CD14-positive monocyte (primary cell): ENCODE measurements at regions not wholly inside any gene's neighbourhood (a gene's known extent, or its start where the extent isn't known, plus 50 kb on each side); places are given as distances from the start of the nearest gene placed in this dataset.

ENCODE experiments used
- DNase-seq, 3 donors: peaks; one replicate each; pipeline ENCODE4 v3.0.0-alpha.2; 2011 to 2022
- H2AFZ ChIP-seq: 2 replicates; pipeline ENCODE4 v1.6.0; 2012; ENCODE audit warnings: mild to moderate bottlenecking, low read depth, low read length, inconsistent platforms; ENCODE audit not compliant: insufficient read depth, poor library complexity, severe bottlenecking
- H3K27ac ChIP-seq, 2 donors: 1 replicate in 1 of 2; 2 replicates in 1 of 2; pipeline ENCODE4 v1.5.1; 2012 to 2013; ENCODE audit warnings: low read length in 2 of 2, control low read depth in 1 of 2, inconsistent platforms in 1 of 2, low read depth in 1 of 2, mild to moderate bottlenecking in 1 of 2
- H3K27me3 ChIP-seq, 2 donors: one replicate each; pipeline versions ENCODE4 v1.6.0 to v1.6.1; 2011 to 2013; ENCODE audit warnings: low read length in 2 of 2; ENCODE audit not compliant: control insufficient read depth in 2 of 2, insufficient read depth in 2 of 2
- H3K36me3 ChIP-seq, 2 donors: replicated peaks in 1 of 2; 1 replicate in 1 of 2; 2 replicates in 1 of 2; pipeline versions ENCODE4 v1.5.1 to v1.6.1; 2012 to 2013; ENCODE audit warnings: low read length in 2 of 2, control low read depth in 1 of 2, inconsistent platforms in 1 of 2, mild to moderate bottlenecking in 1 of 2; ENCODE audit not compliant: insufficient read depth in 2 of 2, control insufficient read depth in 1 of 2
- H3K4me1 ChIP-seq, 2 donors: 1 replicate in 1 of 2; 2 replicates in 1 of 2; pipeline versions ENCODE4 v1.5.1 to v1.6.1; 2012 to 2013; ENCODE audit warnings: low read length in 2 of 2, control low read depth in 1 of 2, inconsistent platforms in 1 of 2, mild to moderate bottlenecking in 1 of 2, moderate library complexity in 1 of 2; ENCODE audit not compliant: insufficient read depth in 2 of 2, control insufficient read depth in 1 of 2
- H3K4me2 ChIP-seq: replicated peaks from 2 replicates; pipeline ENCODE3; 2012; ENCODE audit warnings: low read length, moderate library complexity, mild to moderate bottlenecking; ENCODE audit not compliant: poor library complexity, severe bottlenecking; ENCODE audit errors: extremely low read depth
- H3K4me3 ChIP-seq, 3 experiments: fragments of 200-600 bp in 1 of 3; sonication (generic) in 1 of 3; replicated peaks in 1 of 3; 1 replicate in 2 of 3; 2 replicates in 1 of 3; pipeline ENCODE4 v1.5.1; 2011 to 2013; ENCODE audit warnings: low read length in 3 of 3, mild to moderate bottlenecking in 3 of 3, control low read depth in 2 of 3, low read depth in 2 of 3, inconsistent platforms in 1 of 3, moderate library complexity in 1 of 3
- H3K79me2 ChIP-seq: 2 replicates; pipeline ENCODE4 v1.6.0; 2012; ENCODE audit warnings: mild to moderate bottlenecking, control low read depth, inconsistent platforms, low read length, moderate library complexity; ENCODE audit not compliant: insufficient read depth
- H3K9ac ChIP-seq: 2 replicates; pipeline ENCODE4 v1.6.0; 2017; ENCODE audit warnings: low read length, mild to moderate bottlenecking; ENCODE audit not compliant: insufficient read depth, poor library complexity, severe bottlenecking
- H3K9me3 ChIP-seq, 2 donors: replicated peaks in 1 of 2; 1 replicate in 1 of 2; 2 replicates in 1 of 2; pipeline versions ENCODE4 v1.5.1 to v1.6.1; 2012 to 2013; ENCODE audit warnings: low read length in 2 of 2, control low read depth in 1 of 2; ENCODE audit not compliant: control insufficient read depth in 1 of 2, insufficient read depth in 1 of 2
- H4K20me1 ChIP-seq: 2 replicates; pipeline ENCODE4 v1.6.0; 2012; ENCODE audit warnings: mild to moderate bottlenecking, low read length, control low read depth, moderate library complexity; ENCODE audit not compliant: insufficient read depth
- H3K27ac Mint-ChIP-seq, 7 donors: one replicate each; pipeline ENCODE4 v1.8.0; 2020; ENCODE audit warnings: mild to moderate bottlenecking in 7 of 7, mixed read lengths in 7 of 7, moderate library complexity in 6 of 7, inconsistent platforms in 2 of 7
- H3K27me3 Mint-ChIP-seq, 3 donors: one replicate each; pipeline ENCODE4 v1.8.0; 2021 to 2022; ENCODE audit warnings: low read depth in 3 of 3, mild to moderate bottlenecking in 3 of 3, mixed read lengths in 3 of 3, moderate library complexity in 3 of 3, inconsistent platforms in 1 of 3
- H3K36me3 Mint-ChIP-seq, 2 donors: one replicate each; pipeline ENCODE4 v1.8.0; 2020; ENCODE audit warnings: mixed read lengths in 2 of 2, inconsistent platforms in 1 of 2, mild to moderate bottlenecking in 1 of 2
- H3K4me1 Mint-ChIP-seq: one replicate; pipeline ENCODE4 v1.8.0; 2020; ENCODE audit warnings: mild to moderate bottlenecking, mixed read lengths
- H3K4me3 Mint-ChIP-seq, 2 donors: one replicate each; pipeline ENCODE4 v1.8.0; 2020; ENCODE audit warnings: mild to moderate bottlenecking in 2 of 2, mixed read lengths in 2 of 2, moderate library complexity in 1 of 2
- H3K9me3 Mint-ChIP-seq, 7 donors: one replicate each; pipeline ENCODE4 v1.8.0; 2020 to 2022; ENCODE audit warnings: mixed read lengths in 7 of 7, mild to moderate bottlenecking in 6 of 7, moderate library complexity in 6 of 7, inconsistent platforms in 2 of 7
- CTCF ChIP-seq: fragments of 200-600 bp; IDR thresholded peaks from one replicate; pipeline ENCODE4 v1.8.0; 2022; ENCODE audit warnings: antibody characterized with exemption, mild to moderate bottlenecking
- WGBS: methylation state at CpG from one replicate; pipeline ENCODE4 v1.1.5; 2013; ENCODE audit warnings: missing lambda C conversion rate; ENCODE audit not compliant: insufficient coverage; 5-methylcytosine and 5-hydroxymethylcytosine counted together
- intact Hi-C, 2 donors: fragments of 100-400 bp; cut with micrococcal nuclease; formaldehyde crosslinking; loops; one replicate each; pipeline versions ENCODE4 v1.15.0 to v1.15.1; 2023

- Histone ChIP-seq H3K9me3 (no peaks in the 10 kb centered on the region), H3K4me3 (no peak overlapping the region), H3K9ac (no peak overlapping the region), H3K79me2 (no peaks in the 10 kb centered on the region), H3K36me3 (no peaks in the 10 kb centered on the region), H4K20me1 (no peaks in the 10 kb centered on the region), H3K27me3 (no peaks in the 10 kb centered on the region), H2AFZ (no peak overlapping the region), H3K27ac (no peak overlapping the region), H3K4me2 (no peak overlapping the region), H3K4me1 (no peaks in the 10 kb centered on the region)
- WGBS, result no CpG with 5 or more reads among the region's 2 CpGs
- no peak overlapping the region for H3K4me3 Mint-ChIP-seq
- DNase-seq, result no peak
- no peaks in the 10 kb centered on the region for H3K36me3 Mint-ChIP-seq
- peaks cover 0 to 9% (median 4%) of the 10 kb centered on the region in 7 donors for H3K9me3 Mint-ChIP-seq
- intact Hi-C loops, result no loop called here
- no peak overlapping the region for H3K27ac Mint-ChIP-seq
- no peaks in the 10 kb centered on the region for H3K4me1 Mint-ChIP-seq
- no peak for TF ChIP-seq CTCF
- H3K27me3 Mint-ChIP-seq, result peaks cover 0 to 8% (median 2%) of the 10 kb centered on the region in 3 donors
Observed at GRCh38 chr1:222375701-222376100, 172.2 kb downstream of the HHIPL2 start.

GRCh38 chr1:222373831-222374602 lies 173.9 kb downstream of the HHIPL2 start:
- no peaks in the 10 kb centered on the region for H3K79me2 ChIP-seq
- H3K27me3 ChIP-seq, result no peaks in the 10 kb centered on the region
- H3K4me1 ChIP-seq, result no peaks in the 10 kb centered on the region
- Mint-ChIP-seq H3K9me3 (peaks cover 1 to 9% (median 3%) of the 10 kb centered on the region in 7 donors), H3K27me3 (peaks cover 0 to 8% (median 2%) of the 10 kb centered on the region in 3 donors), H3K36me3 (no peaks in the 10 kb centered on the region), H3K27ac (no peak overlapping the region), H3K4me1 (no peaks in the 10 kb centered on the region), H3K4me3 (no peak overlapping the region)
- DNase-seq, result no peak
- WGBS, result 87% methylated on average over 2 of the region's 7 CpGs
- no peak overlapping the region for H3K4me3 ChIP-seq
- H2AFZ ChIP-seq, result no peak overlapping the region
- no peak overlapping the region for H3K9ac ChIP-seq
- intact Hi-C loops, result no loop called here
- no peak for TF ChIP-seq CTCF
- H3K4me2 ChIP-seq, result no peak overlapping the region
- no peaks in the 10 kb centered on the region for H4K20me1 ChIP-seq
- no peaks in the 10 kb centered on the region for H3K9me3 ChIP-seq
- no peak overlapping the region for H3K27ac ChIP-seq
- no peaks in the 10 kb centered on the region for H3K36me3 ChIP-seq
